Neural cell (in vitro differentiated cells): ENCODE measurements at regions not wholly inside any gene's neighbourhood (a gene's known extent, or its start where the extent isn't known, plus 50 kb on each side); places are given as distances from the start of the nearest gene placed in this dataset.

ENCODE experiments used
- H2AFZ ChIP-seq: fragments of 200-600, 300-800 bp; sonication (generic), shearing (Covaris generic); 2 replicates; pipeline ENCODE4 v1.6.0; 2014; ENCODE audit warnings: low read depth, mild to moderate bottlenecking, antibody characterized with exemption, low read length, moderate library complexity
- H3F3A ChIP-seq: fragments of 200-600 bp; shearing (Covaris generic); 2 replicates; pipeline ENCODE4 v1.6.1; 2016; ENCODE audit warnings: mild to moderate bottlenecking, moderate library complexity, mixed read lengths, antibody characterized with exemption, low read length; ENCODE audit not compliant: insufficient read depth, poor library complexity, severe bottlenecking
- H3K27ac ChIP-seq: fragments of 200-600, 300-800 bp; sonication (generic), shearing (Covaris generic); 2 replicates; pipeline ENCODE4 v1.5.1; 2014; ENCODE audit warnings: mild to moderate bottlenecking, low read length, moderate library complexity
- H3K27me3 ChIP-seq: fragments of 300-800, 200-600 bp; sonication (generic), shearing (Covaris generic); 2 replicates; pipeline ENCODE4 v1.6.0; 2014; ENCODE audit warnings: mild to moderate bottlenecking, low read depth, low read length, moderate library complexity; ENCODE audit not compliant: insufficient read depth
- H3K36me3 ChIP-seq: fragments of 300-800, 200-600 bp; sonication (generic), shearing (Covaris generic); 2 replicates; pipeline ENCODE4 v1.5.1; 2014; ENCODE audit warnings: mild to moderate bottlenecking, antibody characterized with exemption, low read length, moderate library complexity; ENCODE audit not compliant: insufficient read depth
- H3K4me2 ChIP-seq: fragments of 300-800, 200-600 bp; sonication (generic), shearing (Covaris generic); 2 replicates; pipeline ENCODE4 v1.6.0; 2014; ENCODE audit warnings: mild to moderate bottlenecking, low read length
- H3K4me3 ChIP-seq: fragments of 300-800, 200-600 bp; sonication (generic), shearing (Covaris generic); 2 replicates; pipeline ENCODE4 v1.5.1; 2014; ENCODE audit warnings: mild to moderate bottlenecking, low read length, moderate library complexity
- H3K79me2 ChIP-seq: fragments of 200-600 bp; shearing (Covaris generic); replicated peaks from 2 replicates; pipeline ENCODE4 v1.6.0; 2014; ENCODE audit warnings: mild to moderate bottlenecking, low read length, moderate library complexity; ENCODE audit not compliant: insufficient read depth
- H3K9ac ChIP-seq: fragments of 300-800, 200-600 bp; sonication (generic), shearing (Covaris generic); 2 replicates; pipeline ENCODE4 v1.6.1; 2016; ENCODE audit warnings: mild to moderate bottlenecking, low read length, mixed read lengths
- H3K9me2 ChIP-seq: fragments of 200-600 bp; shearing (Covaris generic); 2 replicates; pipeline ENCODE4 v1.6.1; 2016; ENCODE audit warnings: mild to moderate bottlenecking, low read length, mixed read lengths; ENCODE audit not compliant: insufficient read depth
- H3K9me3 ChIP-seq: fragments of 200-600, 300-800 bp; sonication (generic), shearing (Covaris generic); 2 replicates; pipeline ENCODE4 v1.6.1; 2016; ENCODE audit warnings: mild to moderate bottlenecking, mixed run types, low read length, moderate library complexity, mixed read lengths
- H4K20me1 ChIP-seq: fragments of 200-600 bp; shearing (Covaris generic); 2 replicates; pipeline ENCODE4 v1.6.1; 2016; ENCODE audit warnings: mild to moderate bottlenecking, mixed run types; ENCODE audit not compliant: insufficient read depth
- CTCF ChIP-seq: fragments of 450-650 bp; IDR thresholded peaks from 2 replicates; pipeline ENCODE4 v1.5.1; 2014; ENCODE audit warnings: antibody characterized with exemption, mild to moderate bottlenecking, moderate library complexity; ENCODE audit not compliant: poor library complexity, severe bottlenecking
- EP300 ChIP-seq: fragments of 450-650 bp; conservative IDR thresholded peaks from 2 replicates; pipeline ENCODE4 v1.6.1; 2014; ENCODE audit warnings: antibody characterized with exemption, mild to moderate bottlenecking, moderate library complexity; ENCODE audit not compliant: poor library complexity, severe bottlenecking
- MXI1 ChIP-seq: fragments of 450-650 bp; conservative IDR thresholded peaks from 2 replicates; pipeline ENCODE4 v1.6.1; 2014; ENCODE audit warnings: antibody characterized with exemption, mild to moderate bottlenecking; ENCODE audit not compliant: poor library complexity, severe bottlenecking
- POLR2AphosphoS5 ChIP-seq: IDR thresholded peaks from 2 replicates; pipeline ENCODE4 v1.6.1; 2012
- RAD21 ChIP-seq: fragments of 450-650 bp; conservative IDR thresholded peaks from 2 replicates; pipeline ENCODE4 v1.6.1; 2014; ENCODE audit warnings: antibody characterized with exemption, mild to moderate bottlenecking, moderate library complexity
- REST ChIP-seq: IDR thresholded peaks from 2 replicates; pipeline ENCODE4 v1.6.1; 2012; ENCODE audit warnings: borderline replicate concordance
- SMC3 ChIP-seq: fragments of 450-650 bp; conservative IDR thresholded peaks from 2 replicates; pipeline ENCODE4 v1.6.1; 2014; ENCODE audit warnings: antibody characterized with exemption, mild to moderate bottlenecking, moderate library complexity; ENCODE audit not compliant: poor library complexity
- TAF1 ChIP-seq: IDR thresholded peaks from 2 replicates; pipeline ENCODE4 v1.6.1; 2012; ENCODE audit warnings: low read depth

GRCh38 chr10:125399289-125399688, 238.9 kb upstream of the CTBP2 start:
- no peaks in the 10 kb centered on the region for H3K36me3 ChIP-seq
- no peaks in the 10 kb centered on the region for H3K79me2 ChIP-seq
- no peak overlapping the region for H3K9ac ChIP-seq
- H4K20me1 ChIP-seq = no peaks in the 10 kb centered on the region
- TF ChIP-seq SMC3 (no peak), TAF1 (no peak), EP300 (no peak), POLR2AphosphoS5 (no peak), CTCF (no peak), MXI1 (no peak)
- H3K27ac ChIP-seq = no peak overlapping the region
- H3K27me3 ChIP-seq = no peaks in the 10 kb centered on the region
- H3K9me3 ChIP-seq = no peaks in the 10 kb centered on the region
- no peak overlapping the region for H2AFZ ChIP-seq
- H3K4me2 ChIP-seq = no peak overlapping the region
- H3K9me2 ChIP-seq = no peaks in the 10 kb centered on the region
- H3F3A ChIP-seq = no peaks in the 10 kb centered on the region
- no peak overlapping the region for H3K4me3 ChIP-seq

DNA sequence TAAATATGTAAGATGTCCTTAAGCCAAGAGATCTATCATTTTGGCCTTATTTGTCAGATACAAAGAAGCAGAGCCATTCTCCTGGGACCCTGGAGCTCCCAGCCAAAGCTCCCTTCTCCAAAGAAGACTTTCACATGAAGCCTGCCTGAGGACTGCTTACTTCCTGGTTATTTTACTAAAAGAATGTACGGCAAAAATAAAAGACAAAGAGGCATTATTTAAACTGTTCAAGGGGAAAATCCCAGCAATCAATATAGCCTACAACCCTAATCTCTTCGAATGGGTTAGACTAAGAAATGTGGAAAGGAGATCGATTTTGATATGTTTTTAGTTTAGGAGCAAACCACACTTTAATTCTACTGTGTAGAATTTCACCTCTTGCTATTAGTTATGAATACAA, 237.9 kb upstream of the CTBP2 start:
- H3K27ac ChIP-seq = no peak overlapping the region

More for the DNA sequence above, 237.9 kb upstream of the CTBP2 start:
- no peak for TF ChIP-seq REST
- TF ChIP-seq MXI1 = no peak
- no peak for TF ChIP-seq CTCF
- TF ChIP-seq TAF1 = no peak
- no peak for TF ChIP-seq RAD21
- no peak for TF ChIP-seq POLR2AphosphoS5
- TF ChIP-seq EP300 = no peak
- Histone ChIP-seq H4K20me1 (no peaks in the 10 kb centered on the region), H3K4me2 (no peak overlapping the region), H2AFZ (no peak overlapping the region), H3K36me3 (no peaks in the 10 kb centered on the region), H3K79me2 (no peaks in the 10 kb centered on the region), H3K4me3 (no peak overlapping the region), H3K9me3 (no peaks in the 10 kb centered on the region), H3K9ac (no peak overlapping the region), H3K27me3 (no peaks in the 10 kb centered on the region), H3F3A (no peaks in the 10 kb centered on the region), H3K9me2 (no peaks in the 10 kb centered on the region)
